Vagina (tissue), 2 donors: ENCODE measurements at regions not wholly inside any gene's neighbourhood (a gene's known extent, or its start where the extent isn't known, plus 50 kb on each side); places are given as distances from the start of the nearest gene placed in this dataset.
A peak's percentile ranks its signal among the peaks of the same experiment; 100 is the strongest.
"Not testable (repeated sequence)": the region's sequence is repeated elsewhere in the genome, so short reads cannot be mapped to it uniquely, and the experiment has no call there.

Experiments
- DNase-seq, 2 donors: peaks; one replicate each; pipeline ENCODE4 v3.0.0-alpha.2; 2017; ENCODE audit errors: extremely low spot score in 2 of 2
- H3K27ac ChIP-seq: fragments of 200-600 bp; sonication (generic); one replicate; pipeline ENCODE4 v1.5.1; 2019
- H3K27me3 ChIP-seq: fragments of 200-600 bp; sonication (generic); one replicate; pipeline ENCODE4 v1.5.1; 2019
- H3K36me3 ChIP-seq, 2 donors: fragments of 200-600 bp; sonication (generic); one replicate each; pipeline ENCODE4 v1.5.1; 2017 to 2019
- H3K4me1 ChIP-seq: fragments of 200-600 bp; sonication (generic); one replicate; pipeline ENCODE4 v1.5.1; 2019
- H3K4me3 ChIP-seq, 2 donors: fragments of 200-600 bp; sonication (generic); 1 replicate in 1 of 2; 2 replicates in 1 of 2; pipeline ENCODE4 v1.5.1; 2016 to 2019
- H3K9me3 ChIP-seq: fragments of 200-600 bp; sonication (generic); one replicate; pipeline ENCODE4 v1.5.1; 2019
- intact Hi-C: fragments of 100-400 bp; cut with DNase I; formaldehyde crosslinking; loops from one replicate; pipeline ENCODE4 v1.15.1; 2023

GRCh38 chr3:198145231-198145784 lies 185.3 kb downstream of the LMLN start:
- H3K27me3 ChIP-seq, H3K9me3 ChIP-seq, H3K4me1 ChIP-seq, H3K36me3 ChIP-seq, H3K4me3 ChIP-seq, H3K27ac ChIP-seq, intact Hi-C loops: not testable (repeated sequence)
- DNase-seq, result peak; percentile 14 to 96

- H3K4me1 ChIP-seq, DNase-seq, H3K36me3 ChIP-seq, intact Hi-C loops, H3K27me3 ChIP-seq, H3K4me3 ChIP-seq, H3K27ac ChIP-seq, H3K9me3 ChIP-seq: not testable (repeated sequence)
Measured at GRCh38 chr3:198146070-198146469, 186.1 kb downstream of the LMLN start.

DNA sequence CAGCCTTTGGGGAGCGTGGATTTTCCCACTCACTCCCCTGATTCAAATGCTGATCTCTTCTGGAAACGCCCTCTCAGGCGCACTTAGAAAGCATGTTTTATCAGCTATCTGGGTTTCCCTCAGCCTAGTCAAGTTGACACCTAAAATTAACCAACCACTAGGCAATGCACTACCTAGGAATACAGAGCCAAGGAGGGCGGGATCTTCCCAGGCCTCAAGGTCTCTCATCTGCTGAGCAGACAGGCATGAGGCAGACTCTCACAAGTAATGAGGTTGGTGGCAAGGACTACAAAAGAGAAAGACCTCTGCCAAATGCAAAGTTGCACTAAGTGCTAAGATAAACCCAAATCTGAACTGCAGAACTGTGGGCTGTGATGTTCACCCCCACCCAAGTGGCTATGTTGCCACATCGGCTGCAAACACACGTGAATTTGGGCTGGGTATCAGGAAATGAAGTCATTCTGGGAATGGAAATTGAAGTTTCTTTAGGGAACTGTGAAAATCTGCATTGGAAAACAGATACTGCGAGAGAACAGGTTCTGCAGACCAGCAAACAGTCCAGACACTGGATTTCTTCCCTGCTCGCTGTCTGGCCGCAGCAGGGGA lies 186.6 kb downstream of the LMLN start:
- DNase-seq, H3K36me3 ChIP-seq, H3K4me1 ChIP-seq, H3K4me3 ChIP-seq, intact Hi-C loops, H3K27me3 ChIP-seq, H3K9me3 ChIP-seq, H3K27ac ChIP-seq: not testable (repeated sequence)

DNA sequence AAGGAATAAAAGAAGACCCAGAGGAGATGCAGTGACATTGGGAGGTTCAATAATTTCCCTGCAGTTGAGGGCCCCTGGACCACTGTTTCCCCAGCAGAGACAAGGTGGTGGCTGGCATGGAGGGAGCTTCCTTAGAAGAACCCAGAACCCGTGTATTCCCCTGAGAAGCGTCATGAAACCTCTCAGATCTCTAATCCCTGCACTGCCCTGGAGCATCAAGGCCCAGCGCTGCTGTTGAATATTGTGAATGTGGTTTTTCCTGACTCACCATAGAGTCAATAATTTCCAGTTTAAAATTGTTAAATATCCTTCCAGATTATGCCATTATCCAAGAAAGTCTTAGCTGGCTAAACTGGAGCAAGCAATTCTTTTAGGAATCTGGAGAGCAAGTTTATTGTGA lies 187.2 kb downstream of the LMLN start:
- intact Hi-C loops, result not testable (repeated sequence)

GRCh38 chr3:198147993-198148392 lies 188.0 kb downstream of the LMLN start:
- peak in 1 of 2 donors; percentile 29 for DNase-seq
- H3K4me3 ChIP-seq, intact Hi-C loops, H3K27ac ChIP-seq, H3K36me3 ChIP-seq, H3K4me1 ChIP-seq, H3K9me3 ChIP-seq, H3K27me3 ChIP-seq: not testable (repeated sequence)

More for the DNA sequence above, 187.2 kb downstream of the LMLN start:
- not testable (repeated sequence) for DNase-seq, H3K4me3 ChIP-seq, H3K27ac ChIP-seq, H3K4me1 ChIP-seq, H3K27me3 ChIP-seq, H3K9me3 ChIP-seq, H3K36me3 ChIP-seq

GRCh38 chr3:198149904-198150303 lies 189.9 kb downstream of the LMLN start:
- DNase-seq, H3K4me1 ChIP-seq, H3K27me3 ChIP-seq, H3K4me3 ChIP-seq, H3K36me3 ChIP-seq, intact Hi-C loops, H3K27ac ChIP-seq, H3K9me3 ChIP-seq: not testable (repeated sequence)

GRCh38 chr3:198151867-198152266 lies 191.8 kb downstream of the LMLN start:
- DNase-seq, H3K27ac ChIP-seq, H3K27me3 ChIP-seq, H3K9me3 ChIP-seq, H3K4me1 ChIP-seq, H3K36me3 ChIP-seq, H3K4me3 ChIP-seq, intact Hi-C loops: not testable (repeated sequence)

DNA sequence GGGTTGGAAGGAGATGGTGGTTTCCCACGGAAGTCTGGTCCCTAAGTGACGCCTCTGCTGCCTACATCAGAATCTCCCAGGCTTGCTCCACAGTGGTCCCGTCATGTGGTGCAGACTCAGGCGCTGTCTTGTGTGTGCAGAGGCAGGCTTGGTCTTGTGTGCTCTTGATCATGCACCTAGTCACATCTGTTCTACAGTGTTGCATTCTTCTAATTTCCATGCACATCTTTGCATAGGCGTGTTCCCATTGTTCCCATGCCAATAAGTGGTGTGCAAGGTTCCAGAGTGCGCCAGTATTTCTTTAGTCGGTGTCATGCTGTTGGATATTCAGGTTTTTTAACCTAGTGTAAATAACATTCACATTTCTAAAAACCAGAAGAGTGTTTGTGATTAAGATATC lies 195.8 kb downstream of the LMLN start:
- DNase-seq, H3K4me1 ChIP-seq, intact Hi-C loops, H3K36me3 ChIP-seq, H3K9me3 ChIP-seq, H3K27ac ChIP-seq, H3K4me3 ChIP-seq, H3K27me3 ChIP-seq: not testable (repeated sequence)

GRCh38 chr3:198157231-198157868 lies 197.3 kb downstream of the LMLN start:
- H3K27me3 ChIP-seq, H3K9me3 ChIP-seq, intact Hi-C loops, DNase-seq, H3K4me1 ChIP-seq, H3K36me3 ChIP-seq, H3K27ac ChIP-seq, H3K4me3 ChIP-seq: not testable (repeated sequence)

DNA sequence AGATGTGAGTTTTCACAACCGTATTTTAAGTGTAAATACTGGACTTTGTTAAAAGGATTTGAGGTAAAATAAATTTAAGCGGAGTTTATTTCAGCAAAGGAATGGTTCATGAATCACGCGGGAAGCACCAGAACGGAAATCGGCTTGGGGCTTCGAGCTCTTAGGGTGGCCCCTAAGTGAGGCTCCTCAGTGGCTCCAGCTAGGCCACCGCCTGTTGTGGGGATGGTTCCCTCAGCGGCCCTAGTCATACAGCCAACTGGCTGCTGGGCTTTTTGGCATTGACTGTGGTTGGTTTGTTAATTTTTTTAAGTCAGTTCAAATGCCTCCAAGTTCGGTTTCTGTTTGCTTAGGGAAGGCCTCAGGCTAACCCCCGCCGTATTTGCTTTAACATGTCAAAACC lies 198.0 kb downstream of the LMLN start:
- H3K27me3 ChIP-seq, H3K9me3 ChIP-seq, H3K4me3 ChIP-seq, H3K36me3 ChIP-seq, DNase-seq, intact Hi-C loops, H3K4me1 ChIP-seq, H3K27ac ChIP-seq: not testable (repeated sequence)
